H9 (cell line): ENCODE measurements at regions not wholly inside any gene's neighbourhood (a gene's known extent, or its start where the extent isn't known, plus 50 kb on each side); places are given as distances from the start of the nearest gene placed in this dataset.

Source experiments
- DNase-seq: peaks from one replicate; pipeline ENCODE4 v3.0.0-alpha.2; 2017
- H2AFZ ChIP-seq: one replicate; pipeline ENCODE4 v1.6.1; 2013; ENCODE audit warnings: mild to moderate bottlenecking, low read length, control low read depth, moderate library complexity
- H2AK5ac ChIP-seq: 2 replicates; pipeline ENCODE4 v1.6.1; 2013; ENCODE audit warnings: low read length, control low read depth, mixed read lengths; ENCODE audit not compliant: insufficient read length
- H2BK120ac ChIP-seq: one replicate; pipeline ENCODE4 v1.6.1; 2013; ENCODE audit warnings: low read depth, mild to moderate bottlenecking, low read length, control low read depth, inconsistent platforms; ENCODE audit not compliant: poor library complexity, severe bottlenecking
- H2BK12ac ChIP-seq: 2 replicates; pipeline ENCODE4 v1.6.1; 2013; ENCODE audit warnings: low read length, control low read depth, mixed read lengths, low read depth; ENCODE audit not compliant: insufficient read length
- H2BK15ac ChIP-seq: 2 replicates; pipeline ENCODE4 v1.6.1; 2013; ENCODE audit warnings: low read depth, low read length, control low read depth
- H2BK20ac ChIP-seq: one replicate; pipeline ENCODE4 v1.6.1; 2013; ENCODE audit warnings: low read depth, mild to moderate bottlenecking, low read length, control low read depth, inconsistent platforms; ENCODE audit not compliant: poor library complexity, severe bottlenecking
- H2BK5ac ChIP-seq: 2 replicates; pipeline ENCODE4 v1.6.1; 2013; ENCODE audit warnings: low read length, control low read depth, mixed read lengths; ENCODE audit not compliant: insufficient read length
- H3K14ac ChIP-seq: 2 replicates; pipeline ENCODE4 v1.6.1; 2013; ENCODE audit warnings: low read length, control low read depth; ENCODE audit not compliant: insufficient read depth
- H3K18ac ChIP-seq: 2 replicates; pipeline ENCODE4 v1.6.1; 2013; ENCODE audit warnings: low read depth, mild to moderate bottlenecking, mixed read lengths, low read length, control low read depth; ENCODE audit not compliant: insufficient read length
- H3K23ac ChIP-seq: 2 replicates; pipeline ENCODE4 v1.6.1; 2013; ENCODE audit warnings: low read length, control low read depth, mixed read lengths, low read depth; ENCODE audit not compliant: insufficient read length
- H3K23me2 ChIP-seq: 2 replicates; pipeline ENCODE4 v1.6.1; 2013; ENCODE audit warnings: low read depth, mild to moderate bottlenecking, mixed read lengths, low read length, control low read depth; ENCODE audit not compliant: insufficient read length, poor library complexity, severe bottlenecking
- H3K27ac ChIP-seq: 2 replicates; pipeline ENCODE4 v1.5.1; 2013; ENCODE audit warnings: low read length, control low read depth, mixed read lengths, low read depth; ENCODE audit not compliant: insufficient read length
- H3K27me3 ChIP-seq: 2 replicates; pipeline ENCODE4 v1.6.1; 2013; ENCODE audit warnings: low read length, control low read depth, inconsistent platforms; ENCODE audit not compliant: insufficient read depth
- H3K4ac ChIP-seq: 2 replicates; pipeline ENCODE4 v1.6.1; 2013; ENCODE audit warnings: low read depth, mild to moderate bottlenecking, control low read depth, inconsistent platforms, low read length, moderate library complexity
- H3K4me1 ChIP-seq: 2 replicates; pipeline ENCODE4 v1.6.1; 2013; ENCODE audit warnings: low read length, control low read depth, inconsistent platforms; ENCODE audit not compliant: insufficient read depth
- H3K4me2 ChIP-seq: 2 replicates; pipeline ENCODE4 v1.6.1; 2013; ENCODE audit warnings: low read length, control low read depth, mixed read lengths; ENCODE audit not compliant: insufficient read length, insufficient read depth
- H3K56ac ChIP-seq: 2 replicates; pipeline ENCODE4 v1.6.1; 2013; ENCODE audit warnings: low read depth, mild to moderate bottlenecking, mixed read lengths, low read length, control low read depth; ENCODE audit not compliant: insufficient read length
- H3K79me1 ChIP-seq: 2 replicates; pipeline ENCODE4 v1.6.1; 2013; ENCODE audit warnings: low read depth, mild to moderate bottlenecking, moderate library complexity, low read length, control low read depth, inconsistent platforms; ENCODE audit not compliant: insufficient read depth, poor library complexity, severe bottlenecking
- H3K79me2 ChIP-seq: 2 replicates; pipeline ENCODE4 v1.6.1; 2013; ENCODE audit warnings: low read length, control low read depth, inconsistent platforms; ENCODE audit not compliant: insufficient read depth
- H3K9ac ChIP-seq: 2 replicates; pipeline ENCODE4 v1.6.1; 2013; ENCODE audit warnings: low read length, control low read depth, mixed read lengths; ENCODE audit not compliant: insufficient read length; ENCODE audit errors: extremely low read depth
- H3K9me3 ChIP-seq: one replicate; pipeline ENCODE4 v1.6.1; 2013; ENCODE audit warnings: low read depth, low read length, inconsistent platforms; ENCODE audit not compliant: control insufficient read depth
- H3T11ph ChIP-seq: one replicate; pipeline ENCODE4 v1.6.1; 2013; ENCODE audit warnings: mild to moderate bottlenecking, low read length, control low read depth, inconsistent platforms
- H4K20me1 ChIP-seq: one replicate; pipeline ENCODE4 v1.6.1; 2013; ENCODE audit not compliant: control insufficient read depth, insufficient read length, insufficient read depth
- H4K5ac ChIP-seq: 2 replicates; pipeline ENCODE4 v1.6.1; 2013; ENCODE audit warnings: low read depth, mild to moderate bottlenecking, mixed read lengths, low read length, control low read depth; ENCODE audit not compliant: insufficient read length
- H4K8ac ChIP-seq: replicated peaks from 2 replicates; pipeline ENCODE4 v1.6.1; 2013; ENCODE audit warnings: low read length, control low read depth, mixed read lengths, low read depth; ENCODE audit not compliant: insufficient read length
- H4K91ac ChIP-seq: 2 replicates; pipeline ENCODE4 v1.6.1; 2013; ENCODE audit warnings: low read depth, mild to moderate bottlenecking, moderate library complexity, mixed read lengths, low read length, control low read depth; ENCODE audit not compliant: insufficient read length
- H3K27ac Mint-ChIP-seq, 3 experiments: 2 replicates in 2 of 3; 3 replicates in 1 of 3; pipeline ENCODE4 v1.8.0; 2020 to 2021; ENCODE audit warnings: mixed read lengths in 3 of 3, mild to moderate bottlenecking in 1 of 3, moderate library complexity in 1 of 3
- H3K27me3 Mint-ChIP-seq: 2 replicates; pipeline ENCODE4 v1.8.0; 2021; ENCODE audit warnings: low read depth, mild to moderate bottlenecking, moderate library complexity, mixed read lengths
- H3K36me3 Mint-ChIP-seq, 3 experiments: 2 replicates in 2 of 3; 3 replicates in 1 of 3; pipeline ENCODE4 v1.8.0; 2020 to 2021; ENCODE audit warnings: low read depth in 3 of 3, mixed read lengths in 3 of 3; ENCODE audit not compliant: insufficient read depth in 1 of 3
- H3K4me1 Mint-ChIP-seq, 2 experiments: 2 replicates each; pipeline ENCODE4 v1.8.0; 2020; ENCODE audit warnings: mixed read lengths in 2 of 2
- H3K4me3 Mint-ChIP-seq, 2 experiments: 2 replicates in 1 of 2; 3 replicates in 1 of 2; pipeline ENCODE4 v1.8.0; 2020 to 2021; ENCODE audit warnings: mild to moderate bottlenecking in 2 of 2, mixed read lengths in 2 of 2, moderate library complexity in 1 of 2
- H3K9me3 Mint-ChIP-seq, 2 experiments: 2 replicates in 1 of 2; 3 replicates in 1 of 2; pipeline ENCODE4 v1.8.0; 2020; ENCODE audit warnings: mild to moderate bottlenecking in 2 of 2, mixed read lengths in 2 of 2, moderate library complexity in 1 of 2
- CTCF ChIP-seq: fragments of 200-600 bp; sonication (generic); conservative IDR thresholded peaks from 3 replicates; pipeline ENCODE4 v1.8.0; 2021; ENCODE audit warnings: antibody characterized with exemption, mild to moderate bottlenecking
- WGBS: extraction: QIAGEN DNeasy Blood & Tissue Kit; methylation state at CpG from one replicate; pipeline ENCODE4 v1.1.7; 2013; ENCODE audit warnings: missing lambda C conversion rate, low lambda C conversion rate, mixed read lengths; ENCODE audit not compliant: insufficient read length; ENCODE audit errors: extremely low coverage; 5-methylcytosine and 5-hydroxymethylcytosine counted together

- H2AFZ ChIP-seq: no peak overlapping the region
- H3K4ac ChIP-seq: no peak overlapping the region
- Mint-ChIP-seq H3K27me3 (no peaks in the 10 kb centered on the region), H3K4me3 (no peak overlapping the region), H3K9me3 (no peaks in the 10 kb centered on the region), H3K36me3 (no peaks in the 10 kb centered on the region; a peak in 1 of 7 replicates), H3K27ac (no peak overlapping the region), H3K4me1 (no peaks in the 10 kb centered on the region)
- no peaks in the 10 kb centered on the region for H3K4me1 ChIP-seq
- no peak overlapping the region for H3K14ac ChIP-seq
- H3K18ac ChIP-seq: no peak overlapping the region
- no peak overlapping the region for H2BK20ac ChIP-seq
- H4K8ac ChIP-seq: no peak overlapping the region
- H3K9ac ChIP-seq: no peak overlapping the region
- H3T11ph ChIP-seq: no peak overlapping the region
- no peak overlapping the region for H3K23ac ChIP-seq
- no peak overlapping the region for H4K91ac ChIP-seq
- H3K79me2 ChIP-seq: no peaks in the 10 kb centered on the region
- H4K20me1 ChIP-seq: no peaks in the 10 kb centered on the region
- no CpG with 5 or more reads among the region's 3 CpGs for WGBS
- H3K27ac ChIP-seq: no peak overlapping the region
- no peak overlapping the region for H2BK5ac ChIP-seq
- no peak overlapping the region for H3K56ac ChIP-seq
- no peak overlapping the region for H2BK12ac ChIP-seq
- H3K79me1 ChIP-seq: no peaks in the 10 kb centered on the region
- no peak overlapping the region for H2BK15ac ChIP-seq
- H4K5ac ChIP-seq: no peak overlapping the region
- no peak for TF ChIP-seq CTCF
- H3K9me3 ChIP-seq: no peaks in the 10 kb centered on the region
- no peak overlapping the region for H3K4me2 ChIP-seq
- H3K27me3 ChIP-seq: no peaks in the 10 kb centered on the region
- no peak for DNase-seq
- no peak overlapping the region for H2BK120ac ChIP-seq
- no peaks in the 10 kb centered on the region for H3K23me2 ChIP-seq
- H2AK5ac ChIP-seq: no peak overlapping the region
These were observed 188.7 kb upstream of the RAD23B start for GRCh38 chr9:107094370-107094769.
